ENCODE measurements at regions not wholly inside any gene's neighbourhood (a gene's known extent, or its start where the extent isn't known, plus 50 kb on each side); places are given as distances from the start of the nearest gene placed in this dataset.
"Not testable (repeated sequence)": the region's sequence is repeated elsewhere in the genome, so short reads cannot be mapped to it uniquely, and the experiment has no call there.

DNA sequence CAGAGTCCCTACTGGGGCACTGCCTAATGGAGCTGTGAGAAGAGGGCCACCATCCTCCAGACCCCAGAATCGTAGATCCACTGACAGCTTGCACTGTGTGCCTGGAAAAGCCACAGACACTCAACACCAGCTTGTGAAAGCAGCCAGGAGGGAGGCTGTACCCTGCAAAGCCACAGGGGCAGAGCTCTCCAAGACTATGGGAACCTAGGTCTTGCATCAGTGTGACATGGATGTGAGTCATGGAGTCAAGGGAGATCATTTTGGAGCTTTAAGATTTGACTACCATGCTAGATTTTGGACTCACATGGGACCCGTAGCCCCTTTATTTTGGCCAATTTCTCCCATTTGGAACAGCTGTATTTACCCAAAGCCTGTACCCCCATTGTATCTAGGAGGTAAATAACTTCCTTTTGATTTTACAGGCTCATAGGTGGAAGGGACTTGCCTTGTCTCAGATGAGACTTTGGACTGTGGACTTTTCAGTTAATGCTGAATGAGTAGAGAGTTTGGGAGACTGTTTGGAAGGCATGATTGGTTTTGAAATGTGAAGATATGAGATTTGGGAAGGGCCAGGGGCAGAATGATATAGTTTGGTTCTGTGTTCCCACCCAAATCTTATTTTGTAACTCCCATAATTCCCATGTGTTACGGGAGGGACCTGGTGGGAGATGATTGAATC is 734.6 kb downstream of the USP25 start:
- DNase-seq (ENCODE audit: low read depth in 1 of 2, low spot score in 1 of 2), result not testable (repeated sequence)

DNA sequence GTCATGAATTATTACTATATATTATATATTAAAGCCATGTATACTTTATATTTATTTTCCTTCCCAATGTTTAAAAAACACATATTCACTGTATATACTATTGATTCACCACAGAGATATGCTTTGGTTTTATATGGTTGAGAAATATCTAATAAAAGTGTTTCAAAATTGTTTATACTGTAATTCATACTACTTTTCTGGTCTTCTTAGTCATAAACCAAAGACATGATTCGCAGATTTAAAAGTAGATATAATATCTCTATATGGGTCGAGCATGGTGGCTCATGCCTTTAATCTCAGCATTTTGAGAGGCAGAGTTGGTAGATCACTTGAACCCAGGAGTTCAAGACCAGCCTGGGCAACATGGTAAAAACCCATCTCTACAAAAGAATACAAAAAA is 738.4 kb downstream of the USP25 start:
- DNase-seq (ENCODE audit: low read depth in 1 of 2, low spot score in 1 of 2), result no peak

DNA sequence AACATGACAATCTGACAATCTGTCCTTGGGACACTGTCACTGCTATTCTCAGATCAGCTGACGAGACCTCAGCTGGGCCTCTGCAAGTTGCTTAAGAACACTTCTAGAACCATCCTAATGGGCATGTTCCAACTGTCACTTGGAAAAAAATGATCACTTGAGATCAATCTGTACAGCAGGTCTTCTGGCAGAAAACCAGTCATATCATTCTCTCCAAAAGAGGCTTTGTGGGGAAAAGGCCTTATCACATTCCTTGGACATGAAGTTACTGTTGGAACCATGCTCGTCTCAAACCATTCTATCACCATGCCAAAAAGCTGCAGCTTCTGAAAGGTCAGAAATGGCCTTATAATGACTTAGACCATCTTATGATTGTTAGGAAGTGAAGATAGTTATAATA is 744.2 kb downstream of the USP25 start:
- no peak for DNase-seq (ENCODE audit: low read depth in 1 of 2, low spot score in 1 of 2)

DNA sequence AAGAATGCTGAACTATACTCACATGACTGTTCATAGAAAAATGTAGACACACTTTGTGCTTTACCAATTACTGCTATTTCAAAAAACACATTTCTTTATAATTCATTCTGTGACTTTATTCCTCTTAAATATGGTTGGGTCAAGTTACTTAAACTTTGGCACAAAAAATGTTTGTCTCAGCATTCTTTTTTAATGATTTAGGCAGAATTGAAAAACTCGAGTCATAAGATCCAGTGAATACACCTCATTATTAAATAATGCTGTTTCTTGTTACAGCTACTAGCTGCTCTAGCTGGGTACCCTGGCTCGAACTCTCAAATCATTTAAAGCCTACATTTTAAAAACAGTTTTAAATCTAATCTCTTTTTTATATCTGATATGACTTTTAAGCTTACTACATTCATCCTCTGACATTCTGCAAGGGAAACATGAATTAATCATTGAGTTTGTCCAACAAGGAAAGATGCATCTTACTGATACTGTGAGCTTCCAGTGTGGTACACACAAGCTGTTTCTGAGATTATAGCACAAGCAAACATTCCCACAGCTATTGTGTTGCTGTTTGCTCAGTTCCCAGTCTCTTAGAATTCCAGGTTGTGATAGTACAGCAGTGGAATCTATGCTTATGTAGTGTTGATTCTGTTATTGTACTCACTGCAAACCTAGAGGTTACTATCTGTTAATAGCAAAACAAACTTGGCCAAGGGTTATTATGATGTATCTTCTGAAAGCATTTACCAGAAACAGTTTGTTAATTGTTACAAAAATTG is 746.5 kb downstream of the USP25 start:
- no peak for DNase-seq (ENCODE audit: low read depth in 1 of 2, low spot score in 1 of 2)

DNA sequence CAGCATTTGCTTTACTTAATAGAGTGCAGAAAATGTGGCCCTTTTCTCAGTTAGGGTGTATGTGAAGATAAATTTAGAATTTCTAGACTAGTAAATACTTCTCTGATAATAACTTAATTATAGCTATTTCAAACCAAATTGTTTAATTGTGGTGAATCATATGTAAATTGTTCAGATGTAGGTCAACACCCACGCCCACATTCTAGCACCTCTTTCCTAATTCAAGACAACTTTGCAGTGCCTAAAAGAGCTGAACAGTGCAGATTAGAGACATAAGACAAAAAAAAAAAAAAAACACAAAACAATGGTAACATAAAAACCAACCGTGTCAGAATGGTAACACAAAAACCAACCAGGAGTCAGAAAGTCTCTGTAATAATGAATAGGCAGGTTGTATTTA is 758.3 kb downstream of the USP25 start:
- DNase-seq (ENCODE audit: low read depth in 1 of 2, low spot score in 1 of 2), result no peak

DNA sequence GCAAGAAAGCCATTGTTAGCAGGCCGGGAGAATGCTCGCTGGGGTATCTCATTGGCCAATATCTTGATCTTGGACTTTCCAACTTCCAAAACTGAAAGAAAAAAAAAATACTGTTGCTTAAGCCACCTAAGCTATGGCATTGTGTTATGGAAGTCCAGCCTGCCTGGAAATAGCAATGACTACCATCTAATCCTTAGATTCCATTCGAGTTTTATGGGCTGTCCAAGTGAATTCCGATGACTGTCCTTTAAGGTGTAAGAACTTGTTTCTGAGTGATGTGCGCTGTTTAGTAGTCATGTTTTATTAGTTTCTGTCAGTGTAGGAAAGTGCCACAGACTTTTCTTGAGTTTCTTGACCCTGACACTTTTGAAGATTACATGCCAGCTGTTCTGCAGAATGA is 762.6 kb downstream of the USP25 start:
- no peak for DNase-seq (ENCODE audit: low read depth in 1 of 2, low spot score in 1 of 2)

DNA sequence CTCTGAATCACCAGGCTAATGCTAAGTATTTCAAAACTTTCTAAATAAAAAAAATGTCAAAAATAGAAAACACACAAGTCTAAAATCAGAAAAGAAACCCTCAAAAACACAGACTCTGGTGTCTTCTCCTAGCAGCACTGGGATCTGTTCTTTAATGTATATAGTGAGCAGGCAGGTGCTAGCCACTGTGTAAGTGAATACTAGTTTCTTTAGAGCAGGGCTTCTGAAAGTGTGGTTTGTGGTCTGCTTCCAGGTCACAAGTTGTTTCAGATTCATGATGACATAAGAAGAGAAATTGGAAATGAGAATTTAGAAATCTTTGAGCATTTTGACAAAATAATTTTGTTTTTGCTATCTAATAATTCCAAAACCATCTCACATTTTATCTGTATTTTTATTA is 763.1 kb downstream of the USP25 start:
- DNase-seq (ENCODE audit: low read depth in 1 of 2, low spot score in 1 of 2), result no peak

DNA sequence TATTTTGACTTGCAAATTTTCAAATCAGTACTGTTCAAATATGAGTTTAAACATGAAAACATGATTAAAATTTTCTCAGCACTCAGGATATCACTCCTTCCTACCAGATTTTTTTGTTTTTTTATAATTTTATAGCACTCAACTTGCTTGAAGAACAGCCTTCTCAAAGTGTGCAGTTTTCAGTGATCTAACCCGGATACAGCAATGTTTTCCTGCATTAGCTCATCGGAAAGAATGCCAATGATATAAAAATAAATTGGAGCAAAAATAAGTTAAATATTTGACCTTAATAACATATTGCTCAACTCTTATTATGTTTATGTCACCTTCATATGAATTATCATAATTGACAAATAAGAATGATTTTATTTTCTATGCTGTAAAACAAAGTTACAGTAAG is 766.8 kb downstream of the USP25 start:
- no peak for DNase-seq (ENCODE audit: low read depth in 1 of 2, low spot score in 1 of 2)

DNA sequence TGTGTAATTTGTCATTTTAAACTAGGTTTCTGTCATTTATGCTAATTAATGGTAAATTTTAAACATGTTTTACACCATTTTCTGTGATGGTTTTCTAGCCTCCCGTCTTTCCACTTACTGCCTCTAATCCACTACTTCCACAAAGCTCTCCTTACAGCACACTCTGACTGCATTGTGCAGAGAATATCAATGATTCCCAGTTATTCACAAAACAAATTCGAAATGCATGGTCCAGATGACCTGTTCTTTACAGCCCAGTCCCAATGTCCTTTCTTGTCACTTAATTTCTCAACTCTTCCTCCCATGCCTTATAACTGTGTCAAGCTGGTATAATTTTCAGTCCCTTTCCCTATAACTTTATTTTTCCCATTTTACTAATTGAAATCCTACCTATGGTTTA is 770.5 kb downstream of the USP25 start:
- DNase-seq (ENCODE audit: low read depth in 1 of 2, low spot score in 1 of 2), result no peak

DNA sequence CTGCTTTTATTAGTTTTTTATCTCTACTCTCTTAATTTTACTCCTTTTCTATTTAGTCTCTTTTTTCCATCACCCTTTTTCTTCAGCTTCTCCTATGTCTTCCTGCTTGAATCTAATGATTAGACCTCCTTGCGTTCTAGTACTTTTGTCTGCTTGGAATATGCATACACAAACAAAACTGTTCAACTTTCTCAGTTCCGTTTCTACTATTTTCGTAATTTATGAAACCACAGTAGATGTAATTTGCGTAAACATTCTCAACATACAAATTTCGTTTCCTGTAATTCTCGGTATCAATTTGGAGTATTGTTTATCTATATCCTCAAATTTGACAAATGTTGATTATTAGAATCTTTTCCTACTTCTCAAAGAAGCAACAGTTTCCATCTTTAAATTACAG is 772.5 kb downstream of the USP25 start:
- DNase-seq (ENCODE audit: low read depth in 1 of 2, low spot score in 1 of 2), result no peak

DNA sequence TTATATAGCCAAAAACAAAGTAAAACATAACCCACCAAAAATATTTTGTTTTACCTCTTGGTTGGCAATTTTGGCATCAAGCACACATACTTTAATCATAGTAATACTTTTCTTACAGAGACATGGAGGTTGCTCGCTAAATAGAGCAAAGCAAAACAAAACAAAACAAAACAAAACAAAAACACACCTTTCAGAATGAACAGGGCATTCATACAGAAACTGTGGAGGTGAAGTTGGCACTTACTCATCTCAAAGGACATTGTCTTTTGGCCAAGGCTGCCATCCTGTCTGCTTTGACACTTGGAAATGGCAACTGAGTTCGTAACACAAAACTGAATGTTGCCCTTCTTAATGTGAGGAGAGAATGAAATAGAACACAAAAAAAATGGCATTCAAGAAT is 773.1 kb downstream of the USP25 start:
- no peak for DNase-seq (ENCODE audit: low read depth in 1 of 2, low spot score in 1 of 2)

DNA sequence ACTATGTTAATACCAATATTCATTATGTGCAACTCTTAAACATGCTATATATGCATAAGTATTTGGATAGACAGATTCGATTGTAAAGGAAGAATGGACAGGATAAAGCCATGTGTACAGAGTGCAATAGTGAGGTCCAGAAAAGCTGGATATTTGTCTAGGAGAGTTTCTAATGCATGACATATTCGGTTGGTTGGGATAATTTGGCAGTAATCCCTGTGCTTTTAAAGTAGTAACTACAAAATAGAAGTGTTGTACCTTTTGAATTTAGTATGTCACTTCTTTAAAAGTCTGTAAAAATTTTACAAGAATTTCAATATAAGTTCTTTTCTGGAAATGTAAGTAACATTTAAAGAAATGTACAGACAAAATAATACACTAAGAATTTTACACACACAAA is 774.5 kb downstream of the USP25 start:
- DNase-seq (ENCODE audit: low read depth in 1 of 2, low spot score in 1 of 2), result no peak

DNA sequence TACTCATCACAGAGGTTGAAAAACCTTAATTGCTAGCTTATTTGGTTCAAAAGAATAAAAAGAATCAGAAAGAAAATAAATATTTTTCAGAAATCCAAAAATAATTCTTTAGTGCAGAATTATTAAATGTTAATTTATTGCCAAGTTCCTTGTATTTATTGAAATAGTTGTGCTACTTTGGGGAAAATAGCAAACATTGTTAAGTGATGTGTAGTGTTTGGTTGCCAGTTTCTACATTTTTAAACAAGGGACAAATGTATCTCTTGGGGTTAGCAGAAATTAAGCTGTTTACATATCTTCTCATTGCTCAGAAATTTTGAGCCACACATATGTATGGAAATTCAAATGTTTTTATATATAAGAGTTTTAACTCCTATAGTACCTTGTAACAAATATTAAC is 775.0 kb downstream of the USP25 start:
- DNase-seq (ENCODE audit: low read depth in 1 of 2, low spot score in 1 of 2), result no peak

DNA sequence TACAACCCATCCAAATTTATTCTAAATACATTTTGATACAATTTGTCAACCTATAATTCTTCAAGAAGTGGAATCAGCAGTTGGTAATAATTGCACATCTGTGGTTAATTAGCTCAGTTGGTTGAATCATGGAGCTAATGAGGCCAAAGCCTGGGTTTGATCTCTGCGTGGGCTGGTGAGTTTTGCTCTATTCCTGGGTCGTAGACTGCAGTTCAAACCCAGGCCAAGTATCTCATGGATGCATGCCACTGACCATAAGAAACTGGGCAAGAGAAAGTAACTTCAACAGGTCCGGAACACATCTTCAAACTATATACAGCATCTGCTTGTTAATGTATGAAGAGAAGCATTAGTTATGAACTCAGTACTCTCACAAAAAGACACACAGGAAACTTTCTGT is 779.7 kb downstream of the USP25 start:
- no peak for DNase-seq (ENCODE audit: low read depth in 1 of 2, low spot score in 1 of 2)

DNA sequence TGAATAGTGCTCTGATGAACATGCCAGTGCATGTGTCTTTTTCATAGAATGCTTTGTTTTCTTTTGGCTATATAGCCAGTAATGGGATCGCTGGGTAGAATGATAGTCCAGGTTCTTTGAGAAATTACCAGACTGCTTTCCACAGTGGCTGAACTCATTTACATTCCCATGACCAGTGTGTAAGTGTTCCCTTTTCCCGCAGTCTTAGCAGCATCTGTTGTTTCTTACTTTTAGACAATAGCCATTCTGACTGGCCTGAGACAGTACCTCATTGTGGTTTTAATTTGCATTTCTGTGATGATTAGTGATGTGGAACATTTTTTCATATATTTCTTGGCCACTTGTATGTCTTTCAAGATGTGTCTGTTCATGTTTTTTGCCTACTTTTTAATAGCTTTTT is 784.5 kb downstream of the USP25 start:
- DNase-seq (ENCODE audit: low read depth in 1 of 2, low spot score in 1 of 2), result no peak

DNA sequence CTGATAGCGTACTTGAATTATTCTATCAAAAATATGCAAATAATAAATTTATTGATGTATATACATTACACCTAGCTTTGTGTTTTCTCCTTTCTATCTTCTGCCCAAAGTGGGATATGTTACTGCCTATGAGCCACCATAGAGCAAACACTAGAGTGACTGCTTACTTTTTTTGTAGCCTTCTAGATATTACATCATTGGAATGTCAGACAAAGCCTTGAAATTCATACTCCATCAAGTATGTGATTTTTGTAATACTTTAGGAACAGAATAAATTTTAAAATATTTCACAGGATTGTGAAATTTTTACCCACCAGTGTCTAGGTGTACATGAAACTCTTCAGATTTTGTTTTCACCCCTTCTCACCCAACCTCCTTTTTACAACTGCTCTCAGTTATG is 787.6 kb downstream of the USP25 start:
- DNase-seq (ENCODE audit: low read depth in 1 of 2, low spot score in 1 of 2), result no peak

DNA sequence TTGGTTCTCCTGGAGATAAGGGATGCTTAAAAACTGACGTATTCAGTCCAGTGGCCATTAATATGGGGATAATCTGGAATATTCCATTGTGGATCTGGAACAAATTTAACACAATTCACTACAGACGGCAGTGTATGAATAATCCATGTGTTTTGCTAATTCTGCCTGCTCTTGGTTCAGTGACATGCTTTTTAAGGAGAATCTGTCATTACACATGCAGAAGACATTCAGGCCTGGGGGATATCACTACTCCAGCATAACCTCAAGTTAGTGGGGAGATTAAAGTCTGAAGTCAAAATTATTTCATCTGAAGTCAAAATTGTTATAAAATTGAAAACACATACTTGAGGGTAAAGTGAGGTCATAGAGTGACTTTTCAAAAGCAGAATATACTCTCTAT is 789.3 kb downstream of the USP25 start:
- no peak for DNase-seq (ENCODE audit: low read depth in 1 of 2, low spot score in 1 of 2)

DNA sequence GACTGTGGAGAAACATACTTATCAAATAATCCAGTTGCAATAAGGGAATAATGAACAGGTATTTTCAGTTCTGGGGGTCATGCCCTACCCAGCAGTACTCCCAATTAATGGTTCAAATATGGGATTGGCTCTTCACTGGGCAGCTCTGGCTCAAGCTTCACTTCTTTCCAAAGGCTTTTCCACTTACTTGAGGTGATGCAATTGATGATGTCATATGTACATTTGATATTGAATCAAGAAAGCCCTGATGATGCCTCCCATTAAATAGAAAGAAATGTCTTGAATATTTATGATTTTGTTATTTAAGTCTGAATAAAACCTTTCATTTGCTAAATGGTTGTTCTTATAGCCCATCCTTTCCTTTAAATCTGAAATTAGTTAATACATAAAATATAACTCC is 789.9 kb downstream of the USP25 start:
- no peak for DNase-seq (ENCODE audit: low read depth in 1 of 2, low spot score in 1 of 2)

DNA sequence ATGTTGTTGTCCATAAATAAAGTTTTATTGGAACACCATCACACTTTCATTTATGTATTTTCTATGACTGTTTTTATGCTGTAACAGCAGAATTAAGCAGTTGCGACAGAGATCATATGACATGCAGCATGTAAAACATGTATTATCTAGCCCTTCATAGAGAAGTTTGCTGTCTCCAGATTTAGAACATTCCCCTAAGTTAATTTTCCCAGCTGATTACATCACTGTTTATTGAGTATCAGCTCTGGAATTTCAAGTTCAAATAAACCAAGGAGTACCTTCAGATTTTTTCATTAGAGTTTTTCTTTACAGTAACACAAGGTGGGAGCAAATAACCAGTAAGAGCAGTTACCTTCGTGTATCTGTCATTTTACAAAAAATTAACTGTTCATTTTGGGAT is 792.8 kb downstream of the USP25 start:
- no peak for DNase-seq (ENCODE audit: low read depth in 1 of 2, low spot score in 1 of 2)

DNA sequence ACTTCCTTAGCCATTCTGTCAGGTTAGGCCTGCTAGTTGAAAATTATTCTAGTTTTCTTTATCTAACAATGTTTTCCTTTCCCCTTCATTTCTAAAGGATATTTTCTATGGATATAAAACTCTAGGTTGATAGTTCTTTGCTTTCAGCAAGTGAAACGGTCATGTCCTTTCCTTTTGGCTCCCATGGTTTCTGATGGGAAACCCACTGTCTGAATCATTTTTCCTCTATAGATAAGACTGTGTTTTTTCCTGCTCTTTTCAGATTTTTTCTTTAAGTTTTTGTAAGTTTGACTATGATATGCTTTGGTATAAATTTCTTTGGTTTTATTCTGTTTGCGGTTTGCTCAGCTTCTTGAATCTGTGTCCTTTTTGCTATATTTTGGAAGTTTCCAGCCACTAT is 800.9 kb downstream of the USP25 start:
- no peak for DNase-seq (ENCODE audit: low read depth in 1 of 2, low spot score in 1 of 2)

DNA sequence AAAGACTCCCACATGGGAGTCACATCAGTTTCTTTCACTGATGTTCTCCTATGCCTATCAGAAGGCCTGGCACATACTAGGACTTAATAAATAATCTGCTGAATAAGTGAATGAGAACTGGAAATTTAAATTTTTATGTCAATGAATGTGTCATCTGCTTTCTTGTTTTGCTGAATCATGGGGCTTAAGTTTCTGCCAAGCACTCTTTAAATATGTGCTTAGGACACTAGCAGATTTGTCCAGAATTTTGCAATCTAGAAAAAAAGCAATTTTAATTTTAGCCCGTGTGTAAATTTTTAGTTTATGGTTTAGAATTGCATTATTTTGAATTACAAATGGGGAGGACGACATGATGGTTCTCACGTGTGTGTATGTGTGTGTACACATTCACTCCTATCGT is 803.1 kb downstream of the USP25 start:
- no peak for DNase-seq (ENCODE audit: low read depth in 1 of 2, low spot score in 1 of 2)

DNA sequence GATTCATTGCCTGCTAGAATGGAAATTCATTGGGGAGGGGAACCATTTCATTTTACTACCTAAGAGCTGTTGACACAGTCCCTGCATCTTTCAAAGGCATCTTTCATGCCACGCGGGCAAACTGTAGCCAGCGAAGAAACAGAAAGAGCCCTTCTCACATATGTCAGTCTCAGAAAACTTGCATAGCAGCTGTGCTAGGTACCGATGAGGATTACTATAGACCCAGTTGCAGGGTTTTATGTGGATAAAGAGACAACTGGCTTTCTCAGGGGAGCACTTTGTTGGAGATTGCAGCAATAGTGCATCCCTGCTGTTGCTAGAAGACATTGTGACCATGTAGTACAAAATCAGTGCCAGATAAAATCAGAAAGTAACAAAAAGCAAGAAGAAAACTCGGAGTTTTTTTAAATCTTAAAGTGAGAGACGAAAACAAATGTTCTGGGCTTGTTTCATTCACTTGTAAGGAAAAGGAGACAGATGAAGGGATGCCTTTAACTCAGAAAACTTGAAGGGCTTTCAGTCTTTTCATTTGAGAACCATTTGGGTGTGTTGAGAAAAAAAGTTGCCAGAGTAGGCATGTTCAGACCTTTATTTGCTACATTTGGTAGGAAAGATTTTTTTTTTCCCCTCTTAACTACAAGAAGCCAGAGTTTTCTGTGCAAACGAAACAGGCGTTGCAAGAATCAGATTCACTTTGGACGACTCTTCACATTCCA is 804.1 kb downstream of the USP25 start:
- DNase-seq (ENCODE audit: low read depth in 1 of 2, low spot score in 1 of 2), result no peak
